ENCODE measurements at regions not wholly inside any gene's neighbourhood (a gene's known extent, or its start where the extent isn't known, plus 50 kb on each side); places are given as distances from the start of the nearest gene placed in this dataset.

- ATAC-seq = no peak
- intact Hi-C loops (cut with DNase I) = no loop called here
- DNase-seq = no peak
- no peak overlapping the region for H3K27ac ChIP-seq
- H3K4me1 ChIP-seq = no peaks in the 10 kb centered on the region
- no peak overlapping the region for H3K4me3 ChIP-seq
- TF ChIP-seq CTCF (IDR thresholded peaks at IDR 0.05) = no peak
- H3K36me3 ChIP-seq = no peaks in the 10 kb centered on the region
- H3K27me3 ChIP-seq = peaks cover 0 to 35% (median 25%) of the 10 kb centered on the region in 7 donors
- H3K9me3 ChIP-seq = peaks cover 0 to 12% (median 0%) of the 10 kb centered on the region in 11 donors
- 74 to 81% methylated on average over 1 of the region's 1 CpG for whole genome bisulfite sequencing, 2 donors
Observed at GRCh38 chr10:130541090-130541489, 404.9 kb downstream of the GLRX3 start.

- 80 to 91% methylated on average over 10 of the region's 10 CpGs for WGBS, 2 donors
- DNase-seq (no peak), ATAC-seq (no peak)
- Histone ChIP-seq H3K36me3 (no peaks in the 10 kb centered on the region), H3K9me3 (peaks cover 0 to 1% (median 0%) of the 10 kb centered on the region in 11 donors), H3K4me1 (no peaks in the 10 kb centered on the region), H3K4me3 (no peak overlapping the region), H3K27ac (no peak overlapping the region), H3K27me3 (peaks cover 0 to 50% (median 38%) of the 10 kb centered on the region in 7 donors)
- TF ChIP-seq CTCF (IDR thresholded peaks at IDR 0.05) = no peak
- intact Hi-C loops (cut with DNase I) = no loop called here
Observed at GRCh38 chr10:130542761-130543160, 406.6 kb downstream of the GLRX3 start.

- H3K27ac ChIP-seq = no peak overlapping the region
- WGBS, 2 donors = 74 to 77% methylated on average over 7 of the region's 7 CpGs
- ATAC-seq (no peak), DNase-seq (no peak)
- H3K9me3 ChIP-seq = no peaks in the 10 kb centered on the region
- H3K36me3 ChIP-seq = no peaks in the 10 kb centered on the region
- intact Hi-C loops (cut with DNase I) = no loop called here
- no peak for TF ChIP-seq CTCF (IDR thresholded peaks at IDR 0.05)
- H3K27me3 ChIP-seq = peaks cover 0 to 59% (median 40%) of the 10 kb centered on the region in 7 donors
- no peaks in the 10 kb centered on the region for H3K4me1 ChIP-seq
- H3K4me3 ChIP-seq = no peak overlapping the region
Observed at GRCh38 chr10:130543794-130544193, 407.6 kb downstream of the GLRX3 start.

GRCh38 chr10:130545122-130545521 lies 408.9 kb downstream of the GLRX3 start:
- no peak overlapping the region for H3K27ac ChIP-seq
- no peak overlapping the region for H3K4me3 ChIP-seq
- 19 to 25% methylated on average over 6 of the region's 6 CpGs for WGBS, 2 donors
- no peaks in the 10 kb centered on the region for H3K36me3 ChIP-seq
- H3K9me3 ChIP-seq = no peaks in the 10 kb centered on the region
- DNase-seq = no peak
- no peak for TF ChIP-seq CTCF (IDR thresholded peaks at IDR 0.05)
- intact Hi-C loops (cut with DNase I) = no loop called here
- no peaks in the 10 kb centered on the region for H3K4me1 ChIP-seq
- no peak for ATAC-seq
- peaks cover 0 to 73% (median 47%) of the 10 kb centered on the region in 7 donors for H3K27me3 ChIP-seq
